ENCODE measurements at regions not wholly inside any gene's neighbourhood (a gene's known extent, or its start where the extent isn't known, plus 50 kb on each side); places are given as distances from the start of the nearest gene placed in this dataset.
"Not testable (repeated sequence)": the region's sequence is repeated elsewhere in the genome, so short reads cannot be mapped to it uniquely, and the experiment has no call there.

DNA sequence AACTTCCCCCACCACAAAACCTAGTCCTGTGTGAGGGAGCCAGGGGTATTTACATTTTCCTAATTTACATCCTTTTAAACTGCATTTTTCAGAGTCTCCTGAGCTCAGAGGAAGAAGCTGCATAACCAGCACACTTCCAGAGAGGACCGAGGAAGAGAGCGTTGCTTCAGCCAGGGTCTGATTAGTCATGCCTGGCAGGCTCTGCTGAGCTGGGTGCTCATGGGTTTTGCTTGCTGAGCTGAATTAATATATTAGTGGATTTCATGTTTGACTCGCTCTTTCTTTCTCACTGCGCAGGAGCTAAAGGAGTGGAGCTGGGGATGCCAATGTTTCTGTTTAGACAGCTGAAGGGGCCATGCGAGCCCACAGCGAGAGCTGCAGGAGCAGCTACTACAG is 539.3 kb upstream of the B3GAT1 start:
- Mint-ChIP-seq H3K4me3 (no peak overlapping the region), H3K36me3 (no peaks in the 10 kb centered on the region), H3K9me3 (peaks cover 3% of the 10 kb centered on the region), H3K4me1 (no peaks in the 10 kb centered on the region), H3K27me3 (peaks cover 20% of the 10 kb centered on the region), H3K27ac (no peak overlapping the region)
- no peak for ATAC-seq

DNA sequence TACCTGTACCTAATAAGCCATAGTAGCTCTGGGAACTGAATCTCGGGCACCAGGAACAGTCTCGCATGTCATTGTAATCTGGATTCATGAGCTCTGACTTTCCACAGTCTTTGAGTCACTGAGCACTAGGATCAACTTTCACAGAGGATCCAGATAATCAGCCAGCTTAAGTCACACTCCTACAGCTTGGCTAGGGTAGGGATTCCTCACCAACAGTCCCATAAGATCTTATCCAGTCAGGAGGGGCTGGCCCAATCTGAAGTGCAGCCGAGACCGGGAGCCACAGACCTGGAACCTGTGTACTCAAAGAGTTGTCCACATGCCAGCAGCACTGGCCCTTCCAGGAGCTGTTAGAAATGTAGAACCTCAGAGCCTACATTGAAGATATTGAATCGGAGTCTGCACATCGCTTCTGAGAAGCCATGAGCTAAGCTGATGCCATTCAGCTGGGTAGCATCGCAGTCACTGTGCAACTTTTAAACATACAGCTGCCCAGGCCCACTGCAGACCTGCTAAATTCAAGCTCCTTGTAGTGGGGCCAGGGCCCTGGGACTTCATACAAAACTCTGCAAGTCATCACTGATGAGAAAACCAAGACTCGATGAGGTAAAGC is 538.8 kb upstream of the B3GAT1 start:
- H3K4me3 Mint-ChIP-seq: no peak overlapping the region
- H3K27ac Mint-ChIP-seq: no peak overlapping the region
- ATAC-seq: no peak
- no peaks in the 10 kb centered on the region for H3K36me3 Mint-ChIP-seq
- H3K9me3 Mint-ChIP-seq: peaks cover 3% of the 10 kb centered on the region
- peaks cover 20% of the 10 kb centered on the region for H3K27me3 Mint-ChIP-seq
- no peaks in the 10 kb centered on the region for H3K4me1 Mint-ChIP-seq

DNA sequence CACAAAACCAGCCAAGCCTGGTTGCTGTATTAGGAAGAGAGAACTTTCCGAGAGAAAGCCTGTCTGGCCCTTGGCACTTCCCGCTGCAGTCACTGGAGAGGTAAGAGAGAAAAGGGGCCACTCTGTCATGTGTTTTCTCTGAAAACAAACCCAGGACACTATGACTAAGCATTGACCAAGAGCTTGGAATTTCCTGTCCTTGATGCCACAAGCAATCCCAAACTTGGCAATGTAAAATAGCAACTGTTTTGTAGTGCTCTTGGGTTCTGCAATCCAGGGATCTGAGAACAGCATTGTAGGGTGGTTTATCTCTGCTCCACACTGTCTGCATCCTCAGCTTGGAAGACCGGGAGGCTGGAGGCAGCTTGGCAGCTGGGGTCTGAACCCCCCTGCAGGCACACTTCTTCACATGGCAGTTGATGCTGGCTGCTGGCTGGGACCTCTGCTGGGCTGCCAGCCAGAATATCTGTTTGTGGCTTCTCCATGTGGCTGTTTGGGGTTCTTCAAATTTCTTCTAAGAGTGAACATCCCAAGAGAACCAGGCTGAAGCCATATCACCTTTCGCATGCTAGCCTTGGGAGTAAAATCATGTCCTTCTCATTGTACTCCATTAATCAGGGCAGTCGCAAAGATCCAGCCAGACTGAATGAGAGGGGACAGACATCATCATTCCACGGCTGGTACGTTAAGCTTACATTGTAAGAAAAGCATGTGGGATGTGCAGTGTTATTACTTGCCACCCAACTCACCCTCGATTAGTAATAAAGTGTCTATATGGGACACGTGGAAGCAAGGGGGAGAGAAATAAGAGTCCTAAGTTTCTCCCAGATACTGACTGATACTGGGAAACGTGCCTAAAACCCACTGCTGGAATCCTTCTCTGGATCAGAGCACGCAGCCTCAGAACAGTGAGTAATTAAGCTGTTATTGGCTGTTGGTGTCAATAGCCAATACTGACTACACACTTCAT is 537.4 kb upstream of the B3GAT1 start:
- Mint-ChIP-seq H3K4me1 (no peaks in the 10 kb centered on the region), H3K36me3 (no peaks in the 10 kb centered on the region), H3K4me3 (no peak overlapping the region), H3K27me3 (peaks cover 9% of the 10 kb centered on the region), H3K9me3 (peaks cover 3% of the 10 kb centered on the region), H3K27ac (no peak overlapping the region)
- ATAC-seq: no peak

DNA sequence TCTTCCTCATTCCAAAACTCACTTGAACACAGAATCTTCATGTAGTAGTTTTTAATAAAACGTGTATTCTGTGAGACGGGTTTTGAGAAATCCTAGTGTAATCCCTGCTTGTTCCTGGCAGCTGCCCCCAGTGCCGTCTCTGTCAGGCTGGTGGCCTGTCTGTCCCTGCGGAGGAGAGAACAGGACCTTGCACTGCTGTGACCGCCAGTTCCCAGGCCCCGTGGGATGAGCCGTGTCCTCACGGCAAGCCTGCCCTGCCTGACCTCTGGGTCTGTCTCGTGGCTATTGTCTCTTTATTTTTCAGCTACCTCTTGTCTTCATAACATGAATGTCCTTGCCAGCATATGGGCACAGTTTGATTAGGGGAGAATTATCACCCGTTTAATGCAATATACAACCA is 535.5 kb upstream of the B3GAT1 start:
- Mint-ChIP-seq H3K4me3 (no peak overlapping the region), H3K9me3 (no peaks in the 10 kb centered on the region), H3K27ac (no peak overlapping the region), H3K4me1 (no peaks in the 10 kb centered on the region), H3K27me3 (peaks cover 11% of the 10 kb centered on the region), H3K36me3 (no peaks in the 10 kb centered on the region)
- ATAC-seq: no peak

DNA sequence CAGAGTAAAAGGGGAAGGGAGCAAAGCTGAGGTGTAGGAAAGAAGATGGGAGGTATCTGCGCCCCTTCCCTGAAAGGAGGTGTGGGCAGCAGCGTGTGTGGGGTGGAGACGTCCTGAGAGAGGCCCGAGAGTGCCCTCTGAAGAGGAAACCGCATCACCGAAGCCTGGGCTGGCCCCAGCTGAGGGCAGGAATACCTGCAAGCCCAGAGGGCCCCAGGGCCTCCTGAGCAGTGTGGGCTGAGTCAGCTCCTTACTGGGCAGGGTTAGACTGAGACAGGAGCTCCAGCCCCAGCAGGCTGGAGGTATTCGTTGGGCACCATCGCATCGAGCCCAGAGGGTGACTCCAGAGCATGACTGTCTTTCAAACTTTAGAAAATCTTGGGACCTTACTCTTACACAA is 534.0 kb upstream of the B3GAT1 start:
- H3K4me1 Mint-ChIP-seq: no peaks in the 10 kb centered on the region

DNA sequence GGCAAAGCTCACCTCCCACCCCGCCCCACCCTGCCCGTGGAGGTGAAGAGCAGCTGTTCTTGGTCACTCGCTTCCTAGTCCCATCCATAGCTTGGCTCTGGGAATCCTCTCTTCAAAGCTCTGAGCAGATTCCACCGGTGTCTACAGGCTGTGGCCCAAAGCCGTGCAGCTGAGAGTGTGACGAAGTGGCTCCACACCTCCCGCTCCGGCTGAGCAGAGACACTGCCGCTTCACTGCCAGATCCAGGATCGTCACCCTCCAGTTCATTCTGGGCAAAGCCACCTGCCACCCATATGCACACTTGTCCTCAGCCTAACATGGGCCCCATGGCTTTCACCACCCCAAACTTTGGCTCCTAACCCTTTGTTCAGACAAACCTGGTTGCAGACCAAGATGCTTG is 532.9 kb upstream of the B3GAT1 start:
- Mint-ChIP-seq H3K27me3 (peaks cover 34% of the 10 kb centered on the region), H3K36me3 (no peaks in the 10 kb centered on the region), H3K4me1 (no peaks in the 10 kb centered on the region), H3K9me3 (no peaks in the 10 kb centered on the region), H3K4me3 (no peak overlapping the region), H3K27ac (no peak overlapping the region)
- ATAC-seq: no peak

More for the DNA sequence above, 534.0 kb upstream of the B3GAT1 start:
- no peak overlapping the region for H3K27ac Mint-ChIP-seq
- no peaks in the 10 kb centered on the region for H3K9me3 Mint-ChIP-seq
- no peaks in the 10 kb centered on the region for H3K36me3 Mint-ChIP-seq
- H3K27me3 Mint-ChIP-seq: peaks cover 27% of the 10 kb centered on the region
- no peak overlapping the region for H3K4me3 Mint-ChIP-seq
- ATAC-seq: peak; percentile 39

DNA sequence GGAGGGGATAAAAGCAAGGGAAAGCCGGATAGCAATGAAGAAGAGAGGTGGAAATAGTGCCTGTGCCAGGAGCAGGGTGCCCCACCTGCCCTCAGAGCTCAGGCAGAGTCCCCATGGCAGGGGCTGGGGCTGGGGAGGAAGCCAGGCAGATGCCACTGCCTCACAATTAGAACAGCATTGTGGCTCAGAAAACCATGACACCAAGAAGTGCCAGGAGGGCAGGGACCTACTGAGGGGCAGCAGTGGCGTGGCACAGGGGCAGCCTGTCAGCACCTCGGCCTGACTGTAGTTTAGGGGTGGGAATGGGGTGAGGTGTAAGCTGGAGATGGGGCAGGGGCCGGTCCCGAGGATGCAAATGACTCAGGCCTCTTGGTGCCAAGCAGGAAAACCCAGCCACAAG is 532.1 kb upstream of the B3GAT1 start:
- H3K36me3 Mint-ChIP-seq: no peaks in the 10 kb centered on the region
- H3K27me3 Mint-ChIP-seq: peaks cover 34% of the 10 kb centered on the region
- H3K27ac Mint-ChIP-seq: no peak overlapping the region
- H3K4me1 Mint-ChIP-seq: no peaks in the 10 kb centered on the region
- H3K4me3 Mint-ChIP-seq: no peak overlapping the region
- ATAC-seq: no peak
- H3K9me3 Mint-ChIP-seq: no peaks in the 10 kb centered on the region

DNA sequence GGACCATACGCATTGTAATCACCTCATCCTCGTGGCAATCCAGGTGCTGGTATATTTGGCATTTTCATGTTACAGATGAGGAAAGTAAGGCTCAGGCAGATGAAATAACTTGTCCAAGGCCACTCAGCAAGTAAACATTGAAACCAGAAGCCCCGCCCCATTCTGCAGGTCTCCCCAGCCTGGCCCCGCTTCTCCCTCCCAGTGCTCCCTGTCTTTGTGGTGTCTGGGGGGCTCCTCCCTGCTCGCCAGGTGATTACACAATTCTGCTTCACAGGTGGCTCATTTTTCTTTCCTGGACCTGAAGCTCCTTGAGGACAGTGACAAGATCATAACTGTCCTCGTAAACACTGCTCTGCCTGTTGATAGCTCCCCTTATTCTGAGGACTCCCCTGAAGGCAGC is 531.5 kb upstream of the B3GAT1 start:
- Mint-ChIP-seq H3K4me3 (no peak overlapping the region), H3K27me3 (peaks cover 34% of the 10 kb centered on the region), H3K36me3 (no peaks in the 10 kb centered on the region), H3K4me1 (no peaks in the 10 kb centered on the region), H3K9me3 (no peaks in the 10 kb centered on the region), H3K27ac (no peak overlapping the region)
- no peak for ATAC-seq

DNA sequence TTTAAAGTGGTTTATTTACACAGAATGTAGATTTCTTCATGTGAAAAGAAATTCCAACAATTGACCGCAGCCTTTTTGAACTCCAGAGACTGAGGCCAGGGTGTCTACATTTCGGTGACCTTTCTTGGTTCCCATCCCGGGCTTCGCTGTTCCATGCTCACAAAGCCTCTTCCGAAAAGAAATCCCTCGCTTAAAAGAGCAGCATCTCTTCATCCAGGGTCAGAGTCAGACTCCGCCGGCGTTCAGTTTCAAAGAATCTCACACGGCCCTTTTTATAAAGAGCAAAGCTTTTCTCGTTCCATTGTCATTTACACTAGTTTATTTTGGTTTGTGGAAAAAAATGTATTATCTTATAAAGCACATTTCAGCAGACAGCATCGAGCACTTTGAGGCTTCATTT is 530.6 kb upstream of the B3GAT1 start:
- no peak overlapping the region for H3K27ac Mint-ChIP-seq
- peaks cover 34% of the 10 kb centered on the region for H3K27me3 Mint-ChIP-seq
- no peaks in the 10 kb centered on the region for H3K4me1 Mint-ChIP-seq
- H3K9me3 Mint-ChIP-seq: no peaks in the 10 kb centered on the region
- no peaks in the 10 kb centered on the region for H3K36me3 Mint-ChIP-seq
- no peak for ATAC-seq
- H3K4me3 Mint-ChIP-seq: no peak overlapping the region

DNA sequence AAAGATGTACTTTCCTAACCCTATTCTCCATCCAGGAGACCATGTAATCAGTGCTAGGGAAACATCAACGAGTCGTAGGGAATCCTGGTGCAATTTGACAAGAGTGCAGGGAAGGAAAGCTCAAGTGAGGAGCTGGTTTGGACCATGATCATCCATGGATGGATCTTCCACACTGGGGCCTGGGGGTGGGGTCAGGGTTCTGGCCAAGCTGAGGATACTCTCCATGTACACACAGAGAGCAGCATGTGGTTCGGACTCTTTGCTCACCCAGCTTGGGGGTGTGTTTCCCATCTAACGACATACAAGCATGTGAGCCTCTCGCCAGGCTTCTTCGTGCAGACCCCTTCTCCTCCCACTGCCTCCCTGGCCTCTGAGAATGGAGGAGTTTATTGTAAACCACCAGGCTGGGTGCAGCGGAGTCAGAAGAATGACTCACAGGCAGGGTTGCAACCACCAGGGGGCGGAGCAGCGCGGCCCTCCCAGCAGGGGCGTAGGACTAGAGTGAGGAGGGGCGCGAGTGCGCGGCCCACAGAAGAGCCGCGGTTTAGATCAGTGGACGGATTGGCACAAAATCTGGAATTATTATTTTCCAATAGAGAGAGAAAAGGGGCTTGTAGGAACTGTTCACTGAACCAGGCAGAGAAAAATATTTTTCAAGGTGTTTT is 530.0 kb upstream of the B3GAT1 start:
- H3K9me3 Mint-ChIP-seq, H3K27ac Mint-ChIP-seq, H3K36me3 Mint-ChIP-seq, H3K4me1 Mint-ChIP-seq, H3K4me3 Mint-ChIP-seq, ATAC-seq: not testable (repeated sequence)
- H3K27me3 Mint-ChIP-seq: peaks cover 34% of the 10 kb centered on the region

DNA sequence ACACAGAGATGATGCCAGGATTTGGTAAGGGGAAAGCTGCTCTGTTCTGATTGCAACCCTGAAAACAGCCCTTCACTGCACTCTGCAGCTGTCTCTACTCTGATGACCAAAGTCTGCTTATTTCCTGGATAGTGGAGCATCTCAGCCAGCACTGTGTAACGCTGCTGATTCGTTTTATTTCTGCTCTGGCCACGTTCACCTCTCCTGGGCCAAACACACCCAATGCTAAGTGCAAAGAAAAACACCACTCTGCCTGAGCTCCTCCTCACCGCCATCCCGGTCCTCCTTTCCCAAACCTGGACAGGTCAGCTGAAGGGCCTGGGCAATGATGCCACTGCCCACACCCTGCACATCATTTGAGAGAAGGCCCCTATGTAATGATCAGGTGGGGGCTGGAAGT is 529.3 kb upstream of the B3GAT1 start:
- Mint-ChIP-seq H3K4me1 (no peaks in the 10 kb centered on the region), H3K27me3 (peaks cover 34% of the 10 kb centered on the region), H3K36me3 (no peaks in the 10 kb centered on the region), H3K9me3 (no peaks in the 10 kb centered on the region), H3K27ac (no peak overlapping the region), H3K4me3 (no peak overlapping the region)
- ATAC-seq: no peak

DNA sequence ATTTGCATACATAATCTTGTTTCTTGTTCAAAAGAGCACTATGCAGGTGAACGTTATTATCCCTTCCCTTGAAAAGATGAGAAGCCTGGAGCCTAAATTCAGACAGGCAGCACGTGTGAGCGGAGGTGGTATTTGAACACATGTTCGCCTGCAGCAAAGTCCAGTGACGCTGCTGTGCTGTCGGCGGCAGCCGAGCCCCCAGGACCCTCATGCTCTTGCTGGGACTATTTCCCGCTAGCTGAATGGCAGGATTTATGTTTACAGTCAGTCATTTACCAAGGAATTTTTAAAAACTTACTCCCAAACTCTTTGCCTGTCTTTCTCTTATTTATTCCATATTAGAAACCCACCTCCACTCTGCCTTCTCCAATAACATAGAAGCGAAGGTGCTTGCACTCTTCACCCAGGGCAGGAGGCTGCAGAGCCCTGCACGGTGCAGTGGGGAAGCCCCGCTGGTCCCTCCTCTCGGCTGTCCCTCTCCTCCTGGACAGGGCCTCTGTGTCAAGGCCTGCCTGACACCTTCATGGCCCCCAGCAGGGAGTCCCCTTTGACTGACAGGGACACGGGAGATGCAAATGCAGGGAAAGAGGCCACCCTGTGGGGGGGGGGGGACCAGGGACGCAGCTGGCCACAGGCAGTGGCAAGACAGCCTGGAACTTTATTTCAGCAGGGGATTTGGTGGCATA is 528.5 kb upstream of the B3GAT1 start:
- Mint-ChIP-seq H3K9me3 (peaks cover 2% of the 10 kb centered on the region), H3K27ac (no peak overlapping the region), H3K27me3 (peaks cover 34% of the 10 kb centered on the region), H3K36me3 (no peaks in the 10 kb centered on the region), H3K4me1 (no peaks in the 10 kb centered on the region), H3K4me3 (no peak overlapping the region)
- no peak for ATAC-seq

DNA sequence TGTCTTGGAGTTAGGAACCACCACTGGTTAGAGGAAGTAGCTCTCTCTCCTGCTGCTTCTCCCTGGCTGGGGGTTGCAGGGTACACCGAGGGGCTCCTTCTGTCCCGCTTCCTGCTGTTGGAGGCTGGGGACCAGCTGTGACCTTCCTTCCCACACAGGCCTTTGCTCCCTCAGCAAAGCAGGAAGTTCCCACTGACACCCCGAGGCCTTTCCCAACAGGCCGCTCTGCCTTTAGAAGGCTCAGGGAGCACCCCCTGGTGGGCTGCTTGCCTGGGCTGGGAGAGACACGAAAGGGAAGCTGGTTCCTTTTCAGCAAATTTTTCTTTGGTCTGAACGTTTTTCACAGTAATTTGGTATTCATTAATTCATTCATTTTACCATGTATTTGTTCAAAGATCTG is 527.9 kb upstream of the B3GAT1 start:
- H3K27me3 Mint-ChIP-seq: peaks cover 34% of the 10 kb centered on the region
- H3K4me1 Mint-ChIP-seq: no peaks in the 10 kb centered on the region
- H3K9me3 Mint-ChIP-seq: peaks cover 5% of the 10 kb centered on the region
- H3K27ac Mint-ChIP-seq: no peak overlapping the region
- no peak for ATAC-seq
- H3K36me3 Mint-ChIP-seq: no peaks in the 10 kb centered on the region
- H3K4me3 Mint-ChIP-seq: no peak overlapping the region

DNA sequence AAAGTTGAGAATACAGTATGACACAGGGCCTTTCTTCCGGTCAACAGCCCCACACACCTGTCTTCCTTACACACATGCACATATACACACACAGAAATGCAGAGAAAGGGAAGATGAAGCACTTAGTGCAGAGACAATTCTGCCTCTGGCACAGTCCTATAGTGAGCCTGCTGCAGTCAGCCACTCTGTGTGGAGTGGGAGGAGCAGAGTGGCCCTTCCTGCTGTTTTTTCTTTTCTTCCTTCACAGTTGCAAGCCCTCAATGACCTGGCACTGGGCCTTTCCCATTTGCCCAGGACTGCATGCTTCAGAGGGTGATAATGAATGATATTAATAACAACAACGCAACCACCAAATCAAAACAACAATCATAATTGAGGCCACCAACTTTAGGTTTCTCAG is 527.0 kb upstream of the B3GAT1 start:
- no peak for ATAC-seq
- Mint-ChIP-seq H3K4me1 (no peaks in the 10 kb centered on the region), H3K27ac (no peak overlapping the region), H3K36me3 (no peaks in the 10 kb centered on the region), H3K27me3 (peaks cover 28% of the 10 kb centered on the region), H3K9me3 (peaks cover 5% of the 10 kb centered on the region), H3K4me3 (no peak overlapping the region)

DNA sequence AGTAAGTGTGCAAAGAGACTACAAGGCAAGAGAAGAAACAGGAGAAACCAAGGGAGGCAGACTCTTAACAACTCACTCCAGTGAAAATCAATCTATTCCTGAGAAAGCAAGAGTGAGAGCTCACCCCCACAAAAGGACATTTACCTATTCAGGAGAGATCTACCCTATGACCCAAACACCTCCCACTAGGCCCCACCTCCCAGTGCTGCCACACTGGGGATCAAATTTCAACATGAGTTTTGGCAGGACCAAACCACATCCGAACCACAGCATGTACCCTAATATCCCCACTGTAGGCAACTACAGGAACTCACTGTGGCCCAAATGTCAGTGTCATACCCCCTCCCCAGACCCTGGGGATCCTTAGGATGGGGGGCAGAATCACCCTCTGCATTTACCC is 526.2 kb upstream of the B3GAT1 start:
- peaks cover 27% of the 10 kb centered on the region for H3K27me3 Mint-ChIP-seq
- H3K36me3 Mint-ChIP-seq: no peaks in the 10 kb centered on the region
- no peak overlapping the region for H3K27ac Mint-ChIP-seq
- H3K4me1 Mint-ChIP-seq: no peaks in the 10 kb centered on the region
- H3K4me3 Mint-ChIP-seq: no peak overlapping the region
- peaks cover 5% of the 10 kb centered on the region for H3K9me3 Mint-ChIP-seq
- no peak for ATAC-seq

Data from stimulated activated memory B cell treated with anti-CD40 and anti-IgM and Interleukin-4, amounts not matched to agents 10 μg/mL and 1 μg/mL and 100 μg/mL, for 72 hours (primary cell).